Progenitor cell of endocrine pancreas (in vitro differentiated cells): ENCODE measurements at regions not wholly inside any gene's neighbourhood (a gene's known extent, or its start where the extent isn't known, plus 50 kb on each side); places are given as distances from the start of the nearest gene placed in this dataset.

Experiments used
- DNase-seq: peaks from one replicate; pipeline ENCODE4 v3.0.0; 2021; ENCODE audit warnings: low spot score; ENCODE audit not compliant: unreplicated experiment
- H3K27ac Mint-ChIP-seq: 2 replicates; pipeline ENCODE4 v1.8.0; 2021; ENCODE audit warnings: mild to moderate bottlenecking, moderate library complexity, mixed read lengths
- H3K27me3 Mint-ChIP-seq: 2 replicates; pipeline ENCODE4 v1.8.0; 2021; ENCODE audit warnings: mixed read lengths
- H3K36me3 Mint-ChIP-seq: 2 replicates; pipeline ENCODE4 v1.8.0; 2022; ENCODE audit warnings: mixed read lengths; ENCODE audit not compliant: insufficient read depth
- H3K4me1 Mint-ChIP-seq: 2 replicates; pipeline ENCODE4 v1.8.0; 2021; ENCODE audit warnings: low read depth, mixed read lengths
- H3K4me3 Mint-ChIP-seq: 2 replicates; pipeline ENCODE4 v1.8.0; 2021; ENCODE audit warnings: low read depth, mild to moderate bottlenecking, moderate library complexity, mixed read lengths
- H3K9me3 Mint-ChIP-seq: 2 replicates; pipeline ENCODE4 v1.8.0; 2021; ENCODE audit warnings: low read depth, mixed read lengths
- TF ChIP-seq, protein P1 (sequence below): fragments of 200-600 bp; sonication (generic); IDR thresholded peaks from one replicate; pipeline ENCODE4 v1.5.0; 2021; ENCODE audit warnings: antibody characterized with exemption, mild to moderate bottlenecking; ENCODE audit not compliant: unreplicated experiment

DNA sequence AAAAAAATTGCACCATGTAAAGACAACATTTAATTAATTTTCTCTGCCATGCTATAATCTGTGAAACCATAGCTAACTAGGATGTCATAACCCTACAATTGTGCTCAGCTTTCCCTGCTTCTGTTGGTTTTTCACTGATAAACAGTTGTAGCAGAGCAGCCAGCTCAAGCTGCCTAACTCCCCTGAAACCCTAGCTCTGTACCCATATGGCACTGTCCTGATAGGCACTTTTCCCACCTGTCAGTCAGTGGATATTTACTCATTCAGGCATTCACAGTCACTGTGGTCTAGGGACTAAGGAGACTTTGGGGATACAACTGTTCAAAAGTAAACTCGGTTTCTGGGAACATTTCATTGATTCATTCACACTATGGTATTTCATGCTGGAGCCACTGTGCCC is 407.0 kb downstream of the DSEL start:
- Mint-ChIP-seq H3K27ac (no peak overlapping the region), H3K9me3 (peaks cover 5% of the 10 kb centered on the region), H3K36me3 (no peaks in the 10 kb centered on the region), H3K27me3 (peaks cover 2% of the 10 kb centered on the region), H3K4me1 (peaks cover 12% of the 10 kb centered on the region), H3K4me3 (no peak overlapping the region)
- TF ChIP-seq, protein P1, sequence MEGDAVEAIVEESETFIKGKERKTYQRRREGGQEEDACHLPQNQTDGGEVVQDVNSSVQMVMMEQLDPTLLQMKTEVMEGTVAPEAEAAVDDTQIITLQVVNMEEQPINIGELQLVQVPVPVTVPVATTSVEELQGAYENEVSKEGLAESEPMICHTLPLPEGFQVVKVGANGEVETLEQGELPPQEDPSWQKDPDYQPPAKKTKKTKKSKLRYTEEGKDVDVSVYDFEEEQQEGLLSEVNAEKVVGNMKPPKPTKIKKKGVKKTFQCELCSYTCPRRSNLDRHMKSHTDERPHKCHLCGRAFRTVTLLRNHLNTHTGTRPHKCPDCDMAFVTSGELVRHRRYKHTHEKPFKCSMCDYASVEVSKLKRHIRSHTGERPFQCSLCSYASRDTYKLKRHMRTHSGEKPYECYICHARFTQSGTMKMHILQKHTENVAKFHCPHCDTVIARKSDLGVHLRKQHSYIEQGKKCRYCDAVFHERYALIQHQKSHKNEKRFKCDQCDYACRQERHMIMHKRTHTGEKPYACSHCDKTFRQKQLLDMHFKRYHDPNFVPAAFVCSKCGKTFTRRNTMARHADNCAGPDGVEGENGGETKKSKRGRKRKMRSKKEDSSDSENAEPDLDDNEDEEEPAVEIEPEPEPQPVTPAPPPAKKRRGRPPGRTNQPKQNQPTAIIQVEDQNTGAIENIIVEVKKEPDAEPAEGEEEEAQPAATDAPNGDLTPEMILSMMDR = no peak
- DNase-seq = no peak

DNA sequence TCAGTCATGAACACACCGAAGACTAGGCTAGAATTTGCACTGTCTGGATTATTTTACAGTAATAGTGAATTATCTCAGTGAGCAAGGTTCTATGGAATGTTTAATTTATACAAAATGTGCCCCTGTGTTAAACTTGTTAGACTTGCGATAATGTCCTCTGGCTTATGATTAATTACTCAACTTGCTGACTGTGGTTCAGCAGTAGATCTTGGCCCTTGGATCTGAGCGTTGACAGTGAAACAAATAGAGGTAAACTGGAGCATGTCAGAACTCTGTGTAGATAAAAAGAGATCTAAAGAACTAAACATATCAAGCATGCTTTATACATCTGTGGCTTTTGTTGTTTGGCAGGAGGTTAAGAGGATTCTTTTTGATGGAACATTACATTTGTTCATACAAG is 407.6 kb downstream of the DSEL start:
- peaks cover 7% of the 10 kb centered on the region for H3K27me3 Mint-ChIP-seq
- no peak for DNase-seq
- H3K4me3 Mint-ChIP-seq = no peak overlapping the region
- no peaks in the 10 kb centered on the region for H3K36me3 Mint-ChIP-seq
- TF ChIP-seq, protein P1 = no peak
- H3K9me3 Mint-ChIP-seq = peaks cover under 1% of the 10 kb centered on the region
- peaks cover 12% of the 10 kb centered on the region for H3K4me1 Mint-ChIP-seq
- H3K27ac Mint-ChIP-seq = no peak overlapping the region

DNA sequence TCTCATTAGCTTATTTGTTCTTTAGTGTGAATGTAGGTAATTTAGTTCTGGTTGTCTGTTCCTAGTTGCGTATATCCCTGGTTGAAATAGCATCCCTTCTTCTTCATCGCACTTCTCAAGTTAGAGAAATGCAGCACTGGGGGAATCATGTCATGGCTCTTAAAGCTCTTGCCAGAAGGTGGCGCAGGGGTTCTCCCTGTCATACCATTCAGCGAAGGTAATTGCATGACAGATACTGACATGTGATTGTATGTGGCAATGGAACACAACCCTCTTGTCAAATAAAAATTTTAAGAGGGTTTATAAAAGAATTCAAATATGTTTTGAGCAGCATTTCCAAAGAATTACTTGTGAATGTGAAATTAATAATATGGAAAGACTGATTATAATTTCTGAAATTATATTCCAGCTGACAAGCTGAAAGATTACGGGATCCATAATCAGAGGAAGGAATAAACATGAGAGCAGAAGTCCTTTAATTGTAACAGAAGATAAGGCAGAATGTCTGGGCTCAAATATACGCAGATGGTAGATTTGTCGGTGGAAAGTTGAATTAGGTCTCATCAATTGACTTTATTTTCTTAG is 411.7 kb downstream of the DSEL start:
- Mint-ChIP-seq H3K36me3 (no peaks in the 10 kb centered on the region), H3K4me3 (no peak overlapping the region), H3K9me3 (no peaks in the 10 kb centered on the region), H3K4me1 (peaks cover 7% of the 10 kb centered on the region), H3K27me3 (peaks cover 9% of the 10 kb centered on the region), H3K27ac (no peak overlapping the region)
- peak; percentile 28 for DNase-seq
- TF ChIP-seq, protein P1 = peak; percentile 89

DNA sequence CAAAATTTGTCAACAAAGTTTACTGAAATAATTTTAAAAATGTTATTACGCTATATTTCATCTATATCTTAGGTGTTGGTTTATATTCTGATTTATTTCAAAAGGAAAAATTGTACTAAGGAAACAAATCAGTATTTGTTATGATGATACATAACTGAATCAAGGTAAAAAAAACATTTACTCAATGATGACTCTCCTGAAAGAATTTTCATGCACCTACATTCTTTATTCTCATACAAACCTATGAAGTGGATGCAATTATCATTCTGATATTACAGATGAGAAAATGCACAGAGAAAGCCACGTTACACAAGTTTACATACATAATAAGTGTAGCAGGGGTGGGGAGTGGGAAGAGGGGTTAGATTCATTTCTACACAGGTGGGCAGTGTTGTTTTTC is 422.4 kb downstream of the DSEL start:
- Mint-ChIP-seq H3K27me3 (no peaks in the 10 kb centered on the region), H3K36me3 (no peaks in the 10 kb centered on the region), H3K27ac (no peak overlapping the region), H3K4me1 (no peaks in the 10 kb centered on the region), H3K9me3 (no peaks in the 10 kb centered on the region), H3K4me3 (no peak overlapping the region)
- no peak for DNase-seq
- TF ChIP-seq, protein P1 = no peak

GRCh38 chr18:67092141-67092540 is 424.4 kb downstream of the DSEL start:
- DNase-seq = no peak
- no peak overlapping the region for H3K4me3 Mint-ChIP-seq
- no peaks in the 10 kb centered on the region for H3K36me3 Mint-ChIP-seq
- TF ChIP-seq, protein P1 = no peak
- no peaks in the 10 kb centered on the region for H3K4me1 Mint-ChIP-seq
- no peaks in the 10 kb centered on the region for H3K27me3 Mint-ChIP-seq
- no peak overlapping the region for H3K27ac Mint-ChIP-seq
- no peaks in the 10 kb centered on the region for H3K9me3 Mint-ChIP-seq
